NCI-H1105 treated with DMSO at 0.1 percent for 48 hours (cell line): ENCODE measurements at regions not wholly inside any gene's neighbourhood (a gene's known extent, or its start where the extent isn't known, plus 50 kb on each side); places are given as distances from the start of the nearest gene placed in this dataset.

Experiments used
- DNase-seq: peaks from one replicate; lab custom pipeline; 2025; lab: John Stamatoyannopoulos, UW

DNA sequence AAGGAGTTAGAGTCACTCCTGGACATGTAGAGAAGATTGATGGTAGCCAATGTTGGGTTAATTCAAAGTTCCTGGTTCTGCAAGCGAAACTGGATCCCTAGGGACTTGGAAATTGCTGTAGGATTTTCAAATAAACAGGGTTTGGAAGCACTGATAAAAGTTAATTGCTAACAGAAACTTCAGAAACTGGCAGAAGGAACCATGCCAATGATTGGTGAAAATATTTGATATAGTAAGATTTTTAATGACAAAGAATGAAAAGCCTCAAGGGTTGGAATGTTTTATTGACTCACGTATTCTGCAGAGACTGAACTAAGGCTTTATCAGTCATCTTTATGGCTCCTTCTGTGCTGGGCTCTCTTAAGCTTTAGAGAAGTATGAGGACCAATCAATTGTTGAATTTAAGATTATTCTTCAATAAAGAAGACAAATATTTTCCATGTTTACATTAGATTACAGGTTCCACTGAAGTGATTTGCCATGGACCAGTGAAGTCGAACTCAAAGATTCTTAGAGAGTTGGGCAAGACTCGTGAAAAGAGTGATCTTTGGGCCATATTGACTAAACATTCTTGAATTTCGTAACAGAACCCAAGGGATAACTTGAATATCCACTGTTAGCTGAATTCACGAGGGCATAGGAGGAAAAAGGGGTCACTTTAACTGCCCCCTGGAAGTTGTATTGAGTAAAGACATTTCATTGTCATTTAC lies 371.4 kb downstream of the HDGFL1 start:
- DNase-seq: no peak

GRCh38 chr6:22942403-22942802 lies 373.0 kb downstream of the HDGFL1 start:
- DNase-seq: no peak

DNA sequence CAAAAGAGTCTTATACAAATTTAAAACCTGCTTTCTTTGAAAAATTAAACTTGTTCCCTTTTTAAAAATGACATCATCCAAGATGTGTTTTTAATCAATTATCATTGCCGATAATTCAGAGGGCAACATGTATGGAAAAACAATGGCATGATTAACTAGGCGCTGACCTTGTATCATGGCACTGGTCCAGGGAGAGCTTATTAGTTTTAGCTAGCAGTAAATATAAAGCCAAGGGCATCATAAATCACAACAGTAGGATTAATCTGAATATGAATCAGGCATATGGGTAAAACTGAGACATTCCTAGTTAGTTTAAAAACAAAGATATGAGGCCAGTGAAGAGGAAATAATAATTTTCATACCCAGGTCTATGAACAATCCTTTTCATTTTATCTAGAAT lies 374.0 kb downstream of the HDGFL1 start:
- DNase-seq: no peak

GRCh38 chr6:22949967-22950366 lies 380.6 kb downstream of the HDGFL1 start:
- DNase-seq: no peak

GRCh38 chr6:22952097-22952496 lies 382.7 kb downstream of the HDGFL1 start:
- no peak for DNase-seq

DNA sequence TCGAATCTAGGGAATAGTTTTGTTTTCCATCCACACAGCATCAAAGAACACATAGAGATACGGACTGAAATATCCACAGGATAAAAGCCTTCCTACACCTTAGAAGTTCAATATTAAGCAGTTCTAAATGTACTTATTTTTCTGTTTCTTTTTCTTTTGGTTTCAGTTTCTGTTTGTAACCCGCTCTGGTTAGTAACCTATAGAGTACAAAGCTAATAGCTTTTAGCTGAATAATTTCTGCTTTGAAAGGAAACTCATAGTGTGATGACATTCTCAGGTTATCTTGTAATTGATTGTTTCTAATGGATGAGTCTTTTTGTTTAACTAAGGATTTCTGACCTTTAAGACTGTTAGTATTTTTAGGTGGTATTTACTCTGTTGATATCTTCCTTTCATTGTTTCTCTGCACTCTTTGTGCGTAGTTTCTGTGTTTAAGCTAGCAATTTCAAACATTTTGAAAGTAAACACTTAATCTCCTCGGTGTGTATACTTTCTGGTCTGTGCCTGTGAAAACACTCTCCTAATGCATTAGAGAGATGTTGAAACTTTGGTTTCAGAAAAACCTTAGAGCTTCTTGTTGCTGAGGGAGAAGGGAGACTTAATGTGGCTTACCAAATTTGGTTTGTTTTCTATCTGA lies 385.5 kb downstream of the HDGFL1 start:
- no peak for DNase-seq

DNA sequence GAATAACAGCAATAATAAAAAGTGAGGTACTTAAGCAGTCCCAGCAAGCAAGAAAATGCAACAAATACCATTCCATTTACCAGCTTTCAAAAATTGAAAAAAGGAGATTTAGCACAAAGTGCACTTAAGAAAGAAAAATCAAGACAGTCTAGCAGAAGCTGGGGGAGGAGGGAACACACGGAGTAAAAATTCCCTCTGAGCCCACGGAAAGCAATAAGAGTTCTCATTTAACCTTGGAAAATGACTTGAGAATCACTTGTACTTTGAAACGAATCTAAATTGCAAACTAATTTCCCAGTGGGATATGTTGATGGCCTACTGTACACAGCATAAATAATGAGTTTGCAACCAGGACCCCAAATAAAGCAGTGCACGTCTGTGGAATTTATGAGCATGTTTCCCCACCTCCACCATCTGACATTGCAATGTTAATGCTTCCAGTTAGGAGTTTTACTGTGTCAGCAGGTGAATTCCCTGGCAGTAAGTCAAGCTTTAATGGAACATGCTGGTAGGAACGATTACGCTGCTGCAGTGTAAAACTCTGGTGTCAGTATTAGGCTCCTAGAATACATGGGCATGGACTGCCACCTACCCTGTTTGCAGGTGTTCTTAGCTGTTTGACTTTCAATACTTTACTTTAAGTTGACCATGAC lies 386.8 kb downstream of the HDGFL1 start:
- DNase-seq: peak; percentile 69

GRCh38 chr6:22958677-22959076 lies 389.3 kb downstream of the HDGFL1 start:
- no peak for DNase-seq

- DNase-seq: no peak
These were observed 390.2 kb downstream of the HDGFL1 start for GRCh38 chr6:22959571-22959970.

- no peak for DNase-seq
These were observed 395.0 kb downstream of the HDGFL1 start for GRCh38 chr6:22964334-22964733.

GRCh38 chr6:22965889-22966288 lies 396.5 kb downstream of the HDGFL1 start:
- DNase-seq: no peak

DNA sequence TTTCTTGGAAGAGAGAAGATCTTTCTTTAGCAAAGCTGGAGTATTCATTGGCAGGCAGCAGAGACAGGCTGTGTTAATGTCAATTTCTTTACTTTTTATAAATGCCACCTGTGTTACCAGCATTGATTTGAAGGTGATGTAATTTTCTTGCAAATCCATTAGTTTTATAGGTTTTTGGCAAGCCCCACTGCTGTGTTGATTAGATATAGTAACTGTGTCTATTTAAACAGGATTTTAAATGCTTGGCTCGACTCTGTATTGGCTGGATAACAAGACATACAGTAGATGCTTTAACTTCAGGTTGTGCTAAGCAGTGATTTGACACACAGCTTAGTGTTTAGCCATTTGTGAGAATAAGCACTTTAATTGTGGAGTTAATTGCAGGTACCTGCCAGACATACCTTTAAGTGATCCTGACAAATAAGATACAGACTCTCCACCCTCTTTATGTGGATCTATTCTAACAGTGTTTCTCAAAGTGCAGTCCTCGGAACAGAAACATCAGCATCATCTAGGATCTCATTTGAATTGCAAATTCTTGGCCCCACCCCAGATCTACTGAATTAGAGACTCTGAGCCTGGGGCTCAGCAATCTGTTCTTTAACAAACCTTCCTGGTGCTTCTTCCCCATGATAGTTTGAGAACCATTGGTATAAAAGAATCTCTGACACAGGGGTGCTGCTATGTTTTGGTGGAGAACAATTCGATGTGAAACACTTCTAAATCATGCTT lies 397.5 kb downstream of the HDGFL1 start:
- no peak for DNase-seq

- DNase-seq: no peak
These were observed 400.6 kb downstream of the HDGFL1 start for GRCh38 chr6:22970004-22970403.

DNA sequence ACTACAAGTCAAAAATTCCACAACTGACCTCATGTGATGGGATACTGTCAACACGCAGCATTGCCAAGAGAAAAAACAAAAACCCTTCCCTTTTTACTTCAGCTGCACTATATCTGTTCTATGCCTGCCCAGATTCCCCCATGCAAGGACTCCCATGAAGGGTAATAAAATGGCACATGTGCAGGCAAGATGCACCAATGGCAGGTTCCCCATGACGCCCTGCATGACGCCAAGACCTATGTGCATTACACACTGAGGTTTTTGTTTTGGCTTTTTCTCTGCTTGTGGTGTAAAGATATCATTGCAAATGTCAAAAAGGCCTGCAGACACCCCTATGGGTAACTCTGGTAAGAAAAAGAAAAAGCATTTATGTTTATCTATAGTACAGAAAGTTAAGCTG lies 403.4 kb downstream of the HDGFL1 start:
- DNase-seq: no peak

DNA sequence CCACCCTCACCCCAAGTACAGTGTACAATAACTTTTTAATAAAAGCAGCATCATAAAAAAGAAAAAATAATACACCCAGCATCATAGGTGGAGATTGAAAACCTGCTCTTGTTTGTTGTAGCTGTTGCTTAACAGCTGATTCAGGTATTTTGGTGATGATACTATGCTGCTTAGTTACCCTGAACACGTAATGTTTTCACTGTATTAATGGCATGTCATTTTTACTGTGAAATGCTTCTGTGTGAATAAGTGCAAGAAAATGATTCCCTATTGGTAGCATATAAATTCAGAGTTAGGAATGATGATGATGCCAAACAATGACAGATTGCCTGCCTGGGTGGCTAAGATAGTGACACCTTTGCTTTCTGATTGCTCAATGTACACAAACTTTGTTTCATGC lies 405.7 kb downstream of the HDGFL1 start:
- DNase-seq: no peak

DNA sequence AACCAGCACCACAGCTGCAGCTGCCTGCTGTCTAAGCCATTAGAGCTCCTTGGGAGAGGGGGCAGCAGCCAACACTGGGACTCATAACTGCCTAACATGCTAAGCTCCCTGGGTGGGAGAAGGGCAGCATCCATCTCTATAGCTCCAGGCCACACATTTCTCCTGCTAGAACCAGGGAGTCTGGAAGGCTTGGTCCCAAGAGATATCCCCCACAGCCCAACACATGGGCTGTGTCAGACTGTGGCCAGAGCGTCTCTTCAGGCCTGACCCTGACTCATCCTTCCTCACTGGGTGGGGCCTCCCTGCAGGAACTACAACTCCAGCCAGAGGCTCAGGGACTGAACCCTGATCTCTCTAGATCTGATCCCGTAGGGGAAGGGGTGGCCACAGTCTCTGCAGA lies 411.1 kb downstream of the HDGFL1 start:
- no peak for DNase-seq

DNA sequence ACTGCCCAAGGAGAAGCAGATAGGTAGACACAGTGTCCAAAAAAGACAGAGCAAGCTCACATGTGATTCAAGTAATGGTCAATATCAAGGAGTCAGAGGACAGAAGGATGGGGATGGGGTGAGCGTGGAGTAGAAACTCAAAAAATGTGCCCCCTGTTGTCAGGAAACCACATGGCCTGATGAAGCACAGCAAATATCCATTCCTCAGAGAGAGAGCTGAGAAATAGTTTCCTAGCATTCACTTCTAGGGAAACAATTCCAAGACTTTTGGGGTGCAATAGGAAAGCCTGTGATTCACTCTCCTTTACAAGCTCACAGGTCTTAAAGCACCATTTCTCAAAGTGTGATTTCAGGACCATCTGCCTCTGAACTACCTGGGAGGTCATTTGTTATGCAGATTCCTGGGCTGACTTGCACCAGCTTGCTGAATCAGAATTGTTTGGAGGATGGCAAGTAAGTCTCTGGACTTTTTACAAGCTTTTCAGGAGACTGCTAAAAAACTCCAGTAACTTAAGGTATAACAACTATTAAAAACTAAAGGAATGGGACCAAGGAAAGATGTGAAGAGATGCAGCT lies 432.8 kb downstream of the HDGFL1 start:
- no peak for DNase-seq

DNA sequence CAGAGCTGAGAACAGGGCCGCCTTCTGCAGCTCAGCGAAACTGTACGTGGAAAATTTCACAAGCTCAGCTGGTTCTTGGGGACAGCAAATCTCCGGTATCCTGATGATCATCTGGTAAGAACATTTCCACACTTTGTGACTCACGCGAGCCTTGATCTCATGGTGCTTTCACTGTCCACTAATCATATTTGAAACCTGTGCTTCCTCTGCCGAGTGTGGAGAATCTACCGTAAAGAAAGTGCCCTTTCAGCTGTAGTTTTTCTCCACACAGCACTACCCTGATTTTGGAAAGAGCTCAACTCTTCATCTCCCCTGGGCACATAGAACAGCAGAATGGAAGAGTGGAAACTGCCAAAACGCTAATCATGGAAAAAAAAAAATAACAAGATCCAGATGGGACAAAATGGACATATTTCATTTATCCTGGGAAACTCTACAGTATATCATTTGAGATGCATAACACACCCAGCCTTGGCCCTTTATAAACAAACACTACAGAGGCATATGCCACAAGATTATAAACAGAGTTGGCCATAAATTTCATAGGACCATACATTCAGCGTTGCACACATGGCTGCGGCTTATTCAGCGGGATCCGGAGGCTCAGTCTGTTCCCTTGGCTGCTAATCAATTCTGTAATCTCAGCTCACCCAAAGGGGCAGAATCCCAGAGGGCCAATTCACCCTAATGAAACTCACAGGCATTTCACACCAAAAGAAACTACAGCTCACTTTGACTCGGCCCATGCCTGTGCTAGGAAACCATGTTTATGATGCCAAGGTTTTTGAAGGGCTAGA lies 434.5 kb downstream of the HDGFL1 start:
- no peak for DNase-seq

- no peak for DNase-seq
These were observed 437.3 kb downstream of the HDGFL1 start for GRCh38 chr6:23006656-23007055.

- no peak for DNase-seq
These were observed 442.2 kb downstream of the HDGFL1 start for GRCh38 chr6:23011615-23012014.

- no peak for DNase-seq
These were observed 444.4 kb downstream of the HDGFL1 start for GRCh38 chr6:23013776-23014175.

GRCh38 chr6:23016696-23017095 lies 447.3 kb downstream of the HDGFL1 start:
- no peak for DNase-seq
